GM12875 (cell line): ENCODE measurements at regions not wholly inside any gene's neighbourhood (a gene's known extent, or its start where the extent isn't known, plus 50 kb on each side); places are given as distances from the start of the nearest gene placed in this dataset.

ENCODE experiments used
- H3K4me3 ChIP-seq: one replicate; pipeline ENCODE4 v1.5.1; 2011; ENCODE audit warnings: low read depth, low read length, control low read depth
- CTCF ChIP-seq: IDR thresholded peaks from 2 replicates; pipeline ENCODE4 v1.5.1; 2011; ENCODE audit warnings: low read depth, mild to moderate bottlenecking, control low read depth, inconsistent platforms, low read length, moderate library complexity, borderline replicate concordance; ENCODE audit not compliant: insufficient read depth

- H3K4me3 ChIP-seq = no peak overlapping the region
- no peak for TF ChIP-seq CTCF
Measured at GRCh38 chr20:61185841-61186601, 66.0 kb upstream of the CDH4 start.

GRCh38 chr20:61186771-61187472 lies 65.1 kb upstream of the CDH4 start:
- no peak overlapping the region for H3K4me3 ChIP-seq

GRCh38 chr20:61189534-61189933 lies 62.5 kb upstream of the CDH4 start:
- no peak overlapping the region for H3K4me3 ChIP-seq
- no peak for TF ChIP-seq CTCF

More at GRCh38 chr20:61186771-61187472, 65.1 kb upstream of the CDH4 start:
- TF ChIP-seq CTCF = no peak

GRCh38 chr20:61191096-61191495 lies 61.0 kb upstream of the CDH4 start:
- H3K4me3 ChIP-seq = no peak overlapping the region
- TF ChIP-seq CTCF = no peak

- no peak for TF ChIP-seq CTCF
- no peak overlapping the region for H3K4me3 ChIP-seq
Measured at GRCh38 chr20:61192337-61192950, 59.6 kb upstream of the CDH4 start.

GRCh38 chr20:61193164-61193563 lies 58.9 kb upstream of the CDH4 start:
- no peak for TF ChIP-seq CTCF
- no peak overlapping the region for H3K4me3 ChIP-seq
